Prostate gland (tissue), 2 donors: ENCODE measurements at regions not wholly inside any gene's neighbourhood (a gene's known extent, or its start where the extent isn't known, plus 50 kb on each side); places are given as distances from the start of the nearest gene placed in this dataset.

Experiments used
- DNase-seq: peaks from one replicate; pipeline ENCODE4 v3.0.0-alpha.2; 2019; ENCODE audit warnings: low spot score
- H3K27ac ChIP-seq, 2 donors: fragments of 200-600 bp; sonication (generic); 2 replicates each; pipeline ENCODE4 v1.5.1; 2017 to 2019
- H3K27me3 ChIP-seq: fragments of 200-600 bp; sonication (generic); replicated peaks from 2 replicates; pipeline ENCODE4 v1.5.1; 2019; ENCODE audit not compliant: insufficient read depth
- H3K36me3 ChIP-seq, 2 donors: fragments of 200-600 bp; sonication (generic); 1 replicate in 1 of 2; 2 replicates in 1 of 2; pipeline versions ENCODE4 v1.5.1 to v1.8.1; 2017 to 2019
- H3K4me1 ChIP-seq: fragments of 200-600 bp; sonication (generic); replicated peaks from 2 replicates; pipeline ENCODE4 v1.5.1; 2019
- H3K4me3 ChIP-seq, 2 donors: fragments of 200-600 bp; sonication (generic); 2 replicates each; pipeline ENCODE4 v1.5.1; 2017 to 2019
- H3K9me3 ChIP-seq: fragments of 200-600 bp; sonication (generic); 2 replicates; pipeline ENCODE4 v1.5.1; 2017
- POLR2A ChIP-seq: fragments of 450-650 bp; IDR thresholded peaks from one replicate; pipeline ENCODE4 v1.6.1; 2016; ENCODE audit warnings: antibody characterized with exemption, mild to moderate bottlenecking
- POLR2AphosphoS5 ChIP-seq: sonication (generic); formaldehyde crosslinking; IDR thresholded peaks from one replicate; pipeline ENCODE4 v1.6.1; 2017; ENCODE audit warnings: antibody characterized with exemption
- WGBS: methylation state at CpG from one replicate; pipeline ENCODE4 v1.1.5; 2018; 5-methylcytosine and 5-hydroxymethylcytosine counted together
- intact Hi-C: fragments of 100-400 bp; cut with DNase I; formaldehyde crosslinking; loops from one replicate; pipeline ENCODE4 v1.14.2; 2022
- TF ChIP-seq, protein P1 (sequence below), 4 experiments: fragments of 200-600 bp in 2 of 4; fragments of 450-650 bp in 2 of 4; sonication (generic) in 2 of 4; IDR thresholded peaks; 1 replicate in 3 of 4; 2 replicates in 1 of 4; pipeline ENCODE4 v1.5.1; 2016 to 2019; ENCODE audit warnings: antibody characterized with exemption in 4 of 4, mild to moderate bottlenecking in 2 of 4, moderate library complexity in 2 of 4

DNA sequence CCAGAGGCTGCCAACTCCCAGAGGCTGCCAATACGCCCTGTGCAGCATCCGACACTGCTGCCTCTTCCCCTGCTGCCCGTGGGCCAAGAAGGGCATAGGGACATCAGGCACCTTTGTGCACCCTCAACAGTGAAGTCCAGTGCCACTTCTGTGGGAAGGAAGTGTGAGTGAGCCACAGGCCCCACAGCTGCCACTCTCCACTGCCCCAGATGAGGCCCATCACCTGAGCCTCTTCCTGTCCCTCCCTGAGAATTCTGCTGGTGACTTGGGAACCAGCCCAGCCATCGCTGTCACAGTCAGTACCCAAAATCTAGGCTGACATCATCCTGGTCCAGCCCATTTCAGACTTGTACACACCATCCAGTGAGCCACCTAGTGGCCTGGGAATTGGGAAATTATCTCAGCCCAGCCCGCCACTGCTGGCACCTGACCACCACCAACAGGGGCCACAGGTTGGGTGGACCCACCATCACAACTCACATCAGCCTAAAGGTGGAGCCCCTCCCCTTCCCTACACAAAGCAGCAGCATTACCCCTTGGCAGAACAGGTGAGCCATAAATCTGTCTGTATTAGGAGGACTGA, 733.9 kb upstream of the KLHL1 start:
- no peak for DNase-seq
- no peaks in the 10 kb centered on the region for H3K4me1 ChIP-seq
- 91% methylated on average over 5 of the region's 5 CpGs for WGBS
- no peaks in the 10 kb centered on the region for H3K27me3 ChIP-seq
- H3K36me3 ChIP-seq, result no peaks in the 10 kb centered on the region
- H3K9me3 ChIP-seq, result no peaks in the 10 kb centered on the region
- no peak for TF ChIP-seq POLR2AphosphoS5
- TF ChIP-seq, protein P1, sequence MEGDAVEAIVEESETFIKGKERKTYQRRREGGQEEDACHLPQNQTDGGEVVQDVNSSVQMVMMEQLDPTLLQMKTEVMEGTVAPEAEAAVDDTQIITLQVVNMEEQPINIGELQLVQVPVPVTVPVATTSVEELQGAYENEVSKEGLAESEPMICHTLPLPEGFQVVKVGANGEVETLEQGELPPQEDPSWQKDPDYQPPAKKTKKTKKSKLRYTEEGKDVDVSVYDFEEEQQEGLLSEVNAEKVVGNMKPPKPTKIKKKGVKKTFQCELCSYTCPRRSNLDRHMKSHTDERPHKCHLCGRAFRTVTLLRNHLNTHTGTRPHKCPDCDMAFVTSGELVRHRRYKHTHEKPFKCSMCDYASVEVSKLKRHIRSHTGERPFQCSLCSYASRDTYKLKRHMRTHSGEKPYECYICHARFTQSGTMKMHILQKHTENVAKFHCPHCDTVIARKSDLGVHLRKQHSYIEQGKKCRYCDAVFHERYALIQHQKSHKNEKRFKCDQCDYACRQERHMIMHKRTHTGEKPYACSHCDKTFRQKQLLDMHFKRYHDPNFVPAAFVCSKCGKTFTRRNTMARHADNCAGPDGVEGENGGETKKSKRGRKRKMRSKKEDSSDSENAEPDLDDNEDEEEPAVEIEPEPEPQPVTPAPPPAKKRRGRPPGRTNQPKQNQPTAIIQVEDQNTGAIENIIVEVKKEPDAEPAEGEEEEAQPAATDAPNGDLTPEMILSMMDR (IDR thresholded peaks at IDR 0.05), result no peak
- no peak for TF ChIP-seq POLR2A
- H3K4me3 ChIP-seq, result no peak overlapping the region
- no peak overlapping the region for H3K27ac ChIP-seq
- intact Hi-C loops, result no loop called here

DNA sequence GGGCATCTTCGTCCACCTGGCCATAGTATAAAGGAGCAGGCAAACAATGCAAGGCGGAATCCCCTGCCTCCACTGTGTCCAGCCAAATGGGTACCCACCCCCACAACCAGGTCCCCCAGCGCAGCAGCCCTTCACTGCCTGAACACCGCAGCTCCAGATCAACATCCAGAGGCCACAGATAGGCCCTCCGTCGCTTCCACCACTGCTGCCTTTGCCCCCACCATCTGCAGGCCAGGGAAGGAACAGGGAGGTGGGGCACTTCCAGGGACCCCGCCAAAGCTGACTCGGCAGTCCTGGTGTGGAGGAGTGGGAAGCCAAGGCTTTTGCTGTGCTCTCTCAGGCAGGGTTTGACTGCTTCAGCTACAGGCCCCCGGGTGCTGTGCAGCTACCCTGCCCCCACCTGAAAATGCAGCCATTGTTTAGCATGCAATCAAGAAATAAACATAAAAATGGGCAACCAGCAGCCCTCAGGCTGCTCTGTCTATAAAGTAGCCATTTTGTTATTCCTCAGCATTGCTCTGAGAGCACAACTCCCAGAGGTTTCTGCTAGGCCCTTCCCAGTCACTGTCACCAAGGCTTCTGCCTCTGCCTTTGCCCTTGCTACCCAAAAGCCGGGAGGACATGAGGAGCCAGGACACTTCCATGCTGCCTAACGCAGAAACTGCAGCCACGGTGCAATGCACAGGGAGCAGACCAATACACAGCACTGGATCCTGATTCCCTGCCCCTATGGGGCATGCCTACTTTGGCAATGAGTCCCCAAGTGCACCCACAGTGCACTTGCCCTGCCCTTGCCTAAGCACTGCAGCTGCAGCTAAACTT, 733.2 kb upstream of the KLHL1 start:
- no peaks in the 10 kb centered on the region for H3K9me3 ChIP-seq
- intact Hi-C loops, result no loop called here
- H3K27ac ChIP-seq, result no peak overlapping the region
- H3K36me3 ChIP-seq, result no peaks in the 10 kb centered on the region
- H3K4me1 ChIP-seq, result no peaks in the 10 kb centered on the region
- TF ChIP-seq POLR2AphosphoS5 (no peak), POLR2A (no peak)
- TF ChIP-seq, protein P1 (IDR thresholded peaks at IDR 0.05), result no peak
- no peaks in the 10 kb centered on the region for H3K27me3 ChIP-seq
- no peak overlapping the region for H3K4me3 ChIP-seq
- WGBS, result 84% methylated on average over 9 of the region's 12 CpGs
- no peak for DNase-seq

- TF ChIP-seq POLR2A (no peak), POLR2AphosphoS5 (no peak)
- TF ChIP-seq, protein P1 (IDR thresholded peaks at IDR 0.05), result no peak
- no peak overlapping the region for H3K4me3 ChIP-seq
- H3K4me1 ChIP-seq, result no peaks in the 10 kb centered on the region
- no peaks in the 10 kb centered on the region for H3K9me3 ChIP-seq
- intact Hi-C loops, result no loop called here
- H3K27me3 ChIP-seq, result no peaks in the 10 kb centered on the region
- H3K36me3 ChIP-seq, result no peaks in the 10 kb centered on the region
- no peak overlapping the region for H3K27ac ChIP-seq
- DNase-seq, result no peak
- WGBS, result 95% methylated on average over 1 of the region's 1 CpG
Measured at GRCh38 chr13:70835371-70835770, 727.1 kb upstream of the KLHL1 start.

DNA sequence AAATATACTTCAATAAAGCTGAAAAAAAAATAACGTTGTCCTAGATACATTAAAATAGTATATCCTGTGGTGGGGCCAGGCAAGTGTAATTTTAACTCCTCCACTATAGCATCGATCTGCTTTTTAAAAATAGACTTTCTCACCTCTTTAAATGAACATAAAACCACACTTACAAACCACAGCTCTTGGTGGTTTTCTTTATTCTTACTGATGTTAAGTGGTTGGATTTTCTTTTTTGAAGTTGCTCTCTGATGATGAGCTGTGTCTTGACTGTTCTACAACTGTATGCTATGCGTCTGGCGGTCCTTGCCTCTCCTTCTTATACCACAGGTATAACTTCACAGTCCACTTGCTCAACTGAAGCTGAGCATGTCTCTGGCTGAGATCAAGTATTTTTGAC, 721.5 kb upstream of the KLHL1 start:
- no peaks in the 10 kb centered on the region for H3K9me3 ChIP-seq
- 87% methylated on average over 4 of the region's 4 CpGs for WGBS
- no peak overlapping the region for H3K4me3 ChIP-seq
- no peak for TF ChIP-seq POLR2AphosphoS5
- TF ChIP-seq, protein P1 (IDR thresholded peaks at IDR 0.05), result no peak
- TF ChIP-seq POLR2A, result no peak
- intact Hi-C loops, result no loop called here
- no peaks in the 10 kb centered on the region for H3K4me1 ChIP-seq
- H3K36me3 ChIP-seq, result no peaks in the 10 kb centered on the region
- DNase-seq, result no peak
- H3K27me3 ChIP-seq, result no peaks in the 10 kb centered on the region
- H3K27ac ChIP-seq, result no peak overlapping the region

DNA sequence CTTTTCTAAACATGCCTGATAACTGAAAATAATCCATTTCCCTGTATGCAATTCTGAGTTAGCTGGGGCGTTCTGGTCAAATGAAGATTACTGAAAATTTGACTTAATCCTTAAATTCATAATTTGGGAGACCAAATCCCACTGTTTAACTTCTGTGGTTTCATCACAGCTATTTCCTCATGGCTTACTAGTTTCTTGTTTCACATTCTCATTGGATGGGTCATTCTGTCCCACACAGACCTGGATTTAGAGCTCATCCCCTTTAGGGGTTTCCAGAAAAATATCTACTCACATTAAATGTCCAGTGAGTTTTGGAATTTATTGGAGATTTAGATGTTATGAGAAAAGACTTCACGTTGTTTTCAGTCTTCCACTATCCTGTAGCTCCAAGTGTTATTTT, 709.3 kb upstream of the KLHL1 start:
- Histone ChIP-seq H3K9me3 (no peaks in the 10 kb centered on the region), H3K27me3 (no peaks in the 10 kb centered on the region), H3K4me1 (no peaks in the 10 kb centered on the region), H3K4me3 (no peak overlapping the region), H3K27ac (no peak overlapping the region), H3K36me3 (no peaks in the 10 kb centered on the region)
- TF ChIP-seq, protein P1 (IDR thresholded peaks at IDR 0.05), result no peak
- TF ChIP-seq POLR2AphosphoS5, result no peak
- TF ChIP-seq POLR2A, result no peak
- 85% methylated on average over 2 of the region's 2 CpGs for WGBS
- intact Hi-C loops, result no loop called here
- no peak for DNase-seq
